Kidney (tissue), 13 donors: ENCODE measurements at regions not wholly inside any gene's neighbourhood (a gene's known extent, or its start where the extent isn't known, plus 50 kb on each side); places are given as distances from the start of the nearest gene placed in this dataset.
"Not testable (repeated sequence)": the region's sequence is repeated elsewhere in the genome, so short reads cannot be mapped to it uniquely, and the experiment has no call there.

Source experiments
- DNase-seq, 5 donors: peaks; one replicate each; pipeline ENCODE4 v3.0.0-alpha.2; 2013 to 2020
- FAIRE-seq: peaks from 2 replicates; lab custom pipeline; 2012; peaks lifted over from hg19 to GRCh38; lab: Jason Lieb, UNC
- H3K27ac ChIP-seq, 2 donors: one replicate each; pipeline ENCODE4 v1.7.0; 2013; ENCODE audit warnings: low read depth in 2 of 2, low read length in 2 of 2, inconsistent platforms in 1 of 2
- H3K27me3 ChIP-seq: one replicate; pipeline ENCODE4 v1.7.1; 2013; ENCODE audit warnings: low read length, inconsistent platforms; ENCODE audit not compliant: control insufficient read depth, insufficient read depth
- H3K36me3 ChIP-seq, 3 donors: one replicate each; pipeline versions ENCODE4 v1.7.0 to v1.7.1; 2013; ENCODE audit warnings: low read length in 3 of 3, control low read depth in 1 of 3, inconsistent platforms in 1 of 3; ENCODE audit not compliant: insufficient read depth in 3 of 3, control insufficient read depth in 2 of 3
- H3K4me1 ChIP-seq, 3 donors: one replicate each; pipeline versions ENCODE4 v1.7.0 to v1.7.1; 2013; ENCODE audit warnings: low read length in 3 of 3, inconsistent platforms in 1 of 3, low read depth in 1 of 3; ENCODE audit not compliant: control insufficient read depth in 2 of 3, insufficient read depth in 2 of 3
- H3K4me3 ChIP-seq, 3 donors: one replicate each; pipeline versions ENCODE4 v1.7.0 to v1.8.1; 2013; ENCODE audit warnings: low read length in 3 of 3, control low read depth in 1 of 3, inconsistent platforms in 1 of 3
- H3K9ac ChIP-seq, 3 donors: one replicate each; pipeline versions ENCODE4 v1.7.0 to v1.7.1; 2013; ENCODE audit warnings: low read length in 3 of 3, control low read depth in 1 of 3, inconsistent platforms in 1 of 3
- H3K9me3 ChIP-seq, 3 donors: one replicate each; pipeline versions ENCODE4 v1.7.0 to v1.7.1; 2013; ENCODE audit warnings: low read length in 3 of 3, control low read depth in 1 of 3, inconsistent platforms in 1 of 3; ENCODE audit not compliant: control insufficient read depth in 2 of 3, insufficient read depth in 1 of 3
- CTCF ChIP-seq: IDR thresholded peaks from 3 replicates; pipeline ENCODE4 v1.5.1; 2012; ENCODE audit warnings: mild to moderate bottlenecking, moderate library complexity, borderline replicate concordance; ENCODE audit not compliant: insufficient read depth; ENCODE audit errors: extremely low read depth
- intact Hi-C: fragments of 100-400 bp; cut with DNase I; formaldehyde crosslinking; loops from one replicate; pipeline ENCODE4 v1.11.1; 2022
- donor health status: control.
- donor health status: control.
- donor health status: control.
- donor health status: control.
- donor health status: control.
- donor health status: DM: yes; HTN: yes; CAD: no.
- donor health status: Normal renal cell carcinoma (clear cell type).

GRCh38 chr3:145294572-145294971, 866.4 kb downstream of the PLOD2 start:
- H3K4me1 ChIP-seq: no peaks in the 10 kb centered on the region
- no peak for TF ChIP-seq CTCF
- H3K27ac ChIP-seq: no peak overlapping the region
- no peaks in the 10 kb centered on the region for H3K27me3 ChIP-seq
- FAIRE-seq: no peak
- H3K9me3 ChIP-seq: no peaks in the 10 kb centered on the region
- peak in 1 of 5 donors; percentile 2 for DNase-seq
- no peak overlapping the region for H3K9ac ChIP-seq
- intact Hi-C loops: no loop called here
- H3K36me3 ChIP-seq: no peaks in the 10 kb centered on the region
- no peak overlapping the region for H3K4me3 ChIP-seq

- H3K9me3 ChIP-seq: no peaks in the 10 kb centered on the region
- TF ChIP-seq CTCF: no peak
- no peak overlapping the region for H3K27ac ChIP-seq
- H3K36me3 ChIP-seq: no peaks in the 10 kb centered on the region
- DNase-seq (no peak), FAIRE-seq (no peak)
- no peaks in the 10 kb centered on the region for H3K27me3 ChIP-seq
- H3K9ac ChIP-seq: no peak overlapping the region
- H3K4me1 ChIP-seq: no peaks in the 10 kb centered on the region
- intact Hi-C loops: no loop called here
- no peak overlapping the region for H3K4me3 ChIP-seq
These were observed 853.7 kb downstream of the PLOD2 start for GRCh38 chr3:145307272-145307671.

GRCh38 chr3:145313751-145314150, 847.2 kb downstream of the PLOD2 start:
- Histone ChIP-seq H3K4me1 (no peaks in the 10 kb centered on the region), H3K9ac (no peak overlapping the region), H3K4me3 (no peak overlapping the region), H3K27ac (no peak overlapping the region), H3K36me3 (no peaks in the 10 kb centered on the region), H3K27me3 (no peaks in the 10 kb centered on the region), H3K9me3 (no peaks in the 10 kb centered on the region)
- FAIRE-seq (no peak), DNase-seq (no peak)
- intact Hi-C loops: no loop called here
- no peak for TF ChIP-seq CTCF

- FAIRE-seq, H3K4me3 ChIP-seq, intact Hi-C loops, H3K27ac ChIP-seq, H3K27me3 ChIP-seq, H3K36me3 ChIP-seq, DNase-seq, H3K4me1 ChIP-seq, H3K9me3 ChIP-seq, H3K9ac ChIP-seq: not testable (repeated sequence)
These were observed 844.7 kb downstream of the PLOD2 start for GRCh38 chr3:145316253-145316652.
